NCI-H1105 (cell line): ENCODE measurements at regions not wholly inside any gene's neighbourhood (a gene's known extent, or its start where the extent isn't known, plus 50 kb on each side); places are given as distances from the start of the nearest gene placed in this dataset.
"Not testable (repeated sequence)": the region's sequence is repeated elsewhere in the genome, so short reads cannot be mapped to it uniquely, and the experiment has no call there.

Experiments
- DNase-seq: peaks from one replicate; lab custom pipeline; 2025; lab: John Stamatoyannopoulos, UW

- not testable (repeated sequence) for DNase-seq
Observed at GRCh38 chr2:181737302-181737701, 57.0 kb upstream of the NEUROD1 start.

GRCh38 chr2:181738074-181738473, 57.8 kb upstream of the NEUROD1 start:
- DNase-seq: no peak

GRCh38 chr2:181738563-181738962, 58.2 kb upstream of the NEUROD1 start:
- DNase-seq: no peak

- DNase-seq: no peak
Observed at GRCh38 chr2:181741756-181742155, 61.4 kb upstream of the NEUROD1 start.

GRCh38 chr2:181742361-181742760, 62.0 kb upstream of the NEUROD1 start:
- DNase-seq: no peak

- DNase-seq: peak; percentile 2
Observed at GRCh38 chr2:181742922-181743722, 62.8 kb upstream of the NEUROD1 start.

- DNase-seq: no peak
Observed at GRCh38 chr2:181743723-181744031, 63.4 kb upstream of the NEUROD1 start.

- DNase-seq: no peak
Observed at GRCh38 chr2:181745796-181746540, 65.7 kb upstream of the NEUROD1 start.

- DNase-seq: no peak
Observed at GRCh38 chr2:181746844-181747243, 66.5 kb upstream of the NEUROD1 start.

- DNase-seq: no peak
Observed at GRCh38 chr2:181750305-181750704, 70.0 kb upstream of the NEUROD1 start.

- no peak for DNase-seq
Observed at GRCh38 chr2:181751266-181752030, 71.1 kb upstream of the NEUROD1 start.

GRCh38 chr2:181752301-181752700, 72.0 kb upstream of the NEUROD1 start:
- no peak for DNase-seq

- DNase-seq: no peak
Observed at GRCh38 chr2:181753686-181754085, 73.4 kb upstream of the NEUROD1 start.

GRCh38 chr2:181754105-181754504, 73.8 kb upstream of the NEUROD1 start:
- no peak for DNase-seq

GRCh38 chr2:181755181-181755580, 74.9 kb upstream of the NEUROD1 start:
- DNase-seq: no peak

- no peak for DNase-seq
Observed at GRCh38 chr2:181760521-181760920, 80.2 kb upstream of the NEUROD1 start.

GRCh38 chr2:181761175-181761574, 80.9 kb upstream of the NEUROD1 start:
- DNase-seq: no peak

- DNase-seq: no peak
Observed at GRCh38 chr2:181762000-181762399, 81.7 kb upstream of the NEUROD1 start.

GRCh38 chr2:181762848-181763247, 82.5 kb upstream of the NEUROD1 start:
- DNase-seq: no peak

- no peak for DNase-seq
Observed at GRCh38 chr2:181763423-181763822, 83.1 kb upstream of the NEUROD1 start.

GRCh38 chr2:181764095-181764963, 84.0 kb upstream of the NEUROD1 start:
- no peak for DNase-seq

- DNase-seq: no peak
Observed at GRCh38 chr2:181766129-181766528, 85.8 kb upstream of the NEUROD1 start.
